ENCODE measurements at regions not wholly inside any gene's neighbourhood (a gene's known extent, or its start where the extent isn't known, plus 50 kb on each side); places are given as distances from the start of the nearest gene placed in this dataset.
"Not testable (repeated sequence)": the region's sequence is repeated elsewhere in the genome, so short reads cannot be mapped to it uniquely, and the experiment has no call there.

- DNase-seq: no peak
- H3K27me3 ChIP-seq (ENCODE audit: control insufficient read depth, insufficient read depth, low read length): no peaks in the 10 kb centered on the region
Observed at GRCh38 chr2:131584380-131584779, 56.7 kb downstream of the CCDC74A start.

DNA sequence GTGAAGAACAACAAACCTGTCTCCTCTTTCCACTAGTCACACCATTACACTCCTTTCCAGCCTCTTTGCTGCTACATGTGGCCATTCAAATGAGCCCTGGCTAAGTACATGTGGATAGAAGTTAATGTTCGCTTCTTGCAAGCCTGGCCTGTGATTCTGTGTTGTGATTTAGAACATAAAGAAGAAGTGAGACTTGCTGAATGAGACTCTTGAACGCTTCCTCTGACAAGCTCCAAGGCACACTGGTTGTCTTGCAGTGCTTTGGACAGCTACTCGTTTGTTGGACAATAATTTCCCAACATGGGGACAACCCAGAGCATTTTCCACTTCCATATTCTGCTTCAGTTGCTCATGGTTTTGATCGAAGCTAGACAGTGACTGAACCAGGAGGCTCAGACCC, 57.3 kb downstream of the CCDC74A start:
- Histone ChIP-seq H3K4me3 (ENCODE audit: insufficient read depth, low read depth, low read length) (no peak overlapping the region), H3K36me3 (replicated peaks; ENCODE audit: control insufficient read depth, insufficient read depth, low read length) (no peaks in the 10 kb centered on the region), H3K27me3 (ENCODE audit: control insufficient read depth, insufficient read depth, low read length) (no peaks in the 10 kb centered on the region)
- no peak for DNase-seq

More at GRCh38 chr2:131584380-131584779, 56.7 kb downstream of the CCDC74A start:
- Histone ChIP-seq H3K4me3 (ENCODE audit: insufficient read depth, low read depth, low read length) (no peak overlapping the region), H3K36me3 (replicated peaks; ENCODE audit: control insufficient read depth, insufficient read depth, low read length) (no peaks in the 10 kb centered on the region)

DNA sequence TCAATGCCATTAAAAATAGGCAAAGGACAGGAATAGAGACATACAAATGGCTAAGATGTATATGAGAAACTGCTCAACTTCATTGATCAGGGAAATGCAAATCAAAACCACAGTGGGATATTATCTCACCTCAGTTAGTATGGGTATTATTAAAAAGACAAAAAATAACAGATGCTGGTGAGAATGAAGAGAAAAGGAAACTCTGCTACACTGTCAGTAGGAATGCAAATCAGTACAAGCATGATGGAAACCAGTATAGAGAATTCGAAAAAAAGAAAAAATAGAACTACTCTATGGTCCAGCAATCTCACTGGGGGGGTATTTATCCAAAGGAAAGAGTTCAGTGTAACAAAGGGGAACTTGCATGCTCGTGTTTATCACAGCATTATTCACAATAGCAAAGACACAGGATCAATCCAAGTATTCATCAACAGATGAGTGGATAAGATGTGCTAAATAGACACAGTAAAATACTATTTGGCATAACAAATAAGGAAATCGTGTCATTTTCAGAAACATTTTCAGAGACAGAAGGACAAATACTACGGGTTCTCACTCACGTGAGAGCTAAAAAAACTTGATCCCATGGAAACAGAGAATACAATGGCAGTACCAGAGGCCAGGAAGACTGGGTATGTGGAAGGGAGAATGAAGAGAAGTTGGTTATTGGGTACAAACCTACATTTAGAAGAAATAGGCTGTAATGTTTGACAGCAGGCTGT, 60.6 kb downstream of the CCDC74A start:
- H3K4me3 ChIP-seq (ENCODE audit: insufficient read depth, low read depth, low read length): no peak overlapping the region
- H3K36me3 ChIP-seq (replicated peaks; ENCODE audit: control insufficient read depth, insufficient read depth, low read length): no peaks in the 10 kb centered on the region
- no peak for DNase-seq
- no peaks in the 10 kb centered on the region for H3K27me3 ChIP-seq (ENCODE audit: control insufficient read depth, insufficient read depth, low read length)

DNA sequence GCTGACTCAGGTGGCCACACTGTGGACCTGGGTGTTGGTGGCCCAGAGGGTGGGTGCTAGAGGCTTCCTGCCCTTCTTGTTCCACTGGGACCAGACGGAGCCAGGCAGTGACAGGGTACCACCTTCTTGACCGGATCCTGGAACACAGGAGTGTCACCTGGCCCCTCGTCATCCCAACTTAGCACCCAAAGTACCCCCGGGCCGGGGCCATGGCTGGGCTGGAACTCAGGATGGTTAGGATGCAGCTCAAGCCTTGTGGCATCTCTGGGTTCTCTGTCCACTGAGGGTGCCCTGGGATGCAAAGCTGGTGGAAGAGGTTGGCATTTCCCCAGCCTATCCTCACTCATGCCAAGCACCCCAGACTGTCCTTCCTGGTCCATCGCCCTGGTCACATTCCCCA, 61.4 kb downstream of the CCDC74A start:
- not testable (repeated sequence) for H3K36me3 ChIP-seq (replicated peaks; ENCODE audit: control insufficient read depth, insufficient read depth, low read length); H3K27me3 ChIP-seq (ENCODE audit: control insufficient read depth, insufficient read depth, low read length); H3K4me3 ChIP-seq (ENCODE audit: insufficient read depth, low read depth, low read length); DNase-seq

DNA sequence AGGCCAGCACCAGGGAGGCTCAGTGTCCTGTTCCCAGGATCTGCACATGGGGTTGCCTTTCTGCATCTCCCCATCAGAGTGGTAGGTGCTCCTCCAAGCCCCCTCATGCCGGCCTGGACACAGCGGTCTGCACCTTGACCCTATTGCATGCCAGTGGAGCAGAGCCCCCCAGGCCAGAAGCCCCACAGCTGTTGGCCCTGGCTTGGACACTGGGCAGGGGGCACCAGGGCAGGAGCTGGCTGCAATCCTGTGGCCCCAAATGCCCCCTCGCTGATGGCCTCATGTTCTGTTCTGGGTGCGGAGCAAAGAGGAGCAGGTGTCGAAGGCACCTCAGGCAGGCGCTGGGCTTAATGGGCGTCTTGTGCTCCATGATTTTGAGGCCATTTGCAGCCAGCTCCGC, 62.7 kb downstream of the CCDC74A start:
- no peak for DNase-seq
- no peaks in the 10 kb centered on the region for H3K27me3 ChIP-seq (ENCODE audit: control insufficient read depth, insufficient read depth, low read length)

DNA sequence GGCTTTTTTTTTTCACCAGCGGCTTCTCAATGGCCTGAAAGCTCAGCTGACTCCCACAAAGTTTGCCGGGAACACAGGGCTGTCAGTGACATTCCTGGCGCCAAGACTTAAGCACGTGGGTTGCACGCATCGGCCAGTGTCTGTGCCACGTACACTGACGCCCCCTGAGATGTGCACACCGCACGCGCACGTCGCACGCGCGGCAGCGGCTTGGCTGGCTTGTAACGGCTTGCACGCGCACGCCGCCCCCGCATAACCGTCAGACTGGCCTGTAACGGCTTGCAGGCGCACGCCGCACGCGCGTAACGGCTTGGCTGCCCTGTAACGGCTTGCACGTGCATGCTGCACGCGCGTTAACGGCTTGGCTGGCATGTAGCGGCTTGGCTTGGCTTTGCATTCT, 63.2 kb downstream of the CCDC74A start:
- H3K4me3 ChIP-seq (ENCODE audit: insufficient read depth, low read depth, low read length): no peak overlapping the region
- no peaks in the 10 kb centered on the region for H3K36me3 ChIP-seq (replicated peaks; ENCODE audit: control insufficient read depth, insufficient read depth, low read length)
- DNase-seq: no peak
- no peaks in the 10 kb centered on the region for H3K27me3 ChIP-seq (ENCODE audit: control insufficient read depth, insufficient read depth, low read length)

More for the DNA sequence above, 62.7 kb downstream of the CCDC74A start:
- no peak overlapping the region for H3K4me3 ChIP-seq (ENCODE audit: insufficient read depth, low read depth, low read length)
- H3K36me3 ChIP-seq (replicated peaks; ENCODE audit: control insufficient read depth, insufficient read depth, low read length): no peaks in the 10 kb centered on the region

DNA sequence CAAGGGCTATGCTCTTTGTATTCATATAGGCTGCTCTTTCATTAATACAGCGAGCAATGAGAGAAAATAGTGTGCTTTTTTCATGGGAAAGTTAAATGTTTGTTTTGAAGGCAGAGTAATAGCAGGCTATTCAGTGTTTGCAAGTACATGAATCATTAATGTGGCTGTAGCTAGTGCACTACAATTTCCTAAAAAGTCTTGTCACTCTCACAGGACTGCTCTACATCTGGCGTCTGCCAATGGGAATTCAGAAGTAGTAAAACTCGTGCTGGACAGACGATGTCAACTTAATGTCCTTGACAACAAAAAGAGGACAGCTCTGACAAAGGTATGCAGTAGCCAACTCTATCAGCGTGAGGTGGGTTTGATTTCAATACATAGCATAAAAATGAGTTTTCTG, 68.9 kb downstream of the CCDC74A start:
- H3K4me3 ChIP-seq (ENCODE audit: insufficient read depth, low read depth, low read length); H3K36me3 ChIP-seq (replicated peaks; ENCODE audit: control insufficient read depth, insufficient read depth, low read length); H3K27me3 ChIP-seq (ENCODE audit: control insufficient read depth, insufficient read depth, low read length); DNase-seq: not testable (repeated sequence)

GRCh38 chr2:131602444-131602843, 74.8 kb downstream of the CCDC74A start:
- not testable (repeated sequence) for H3K27me3 ChIP-seq (ENCODE audit: control insufficient read depth, insufficient read depth, low read length); H3K4me3 ChIP-seq (ENCODE audit: insufficient read depth, low read depth, low read length); DNase-seq; H3K36me3 ChIP-seq (replicated peaks; ENCODE audit: control insufficient read depth, insufficient read depth, low read length)

- not testable (repeated sequence) for H3K27me3 ChIP-seq (ENCODE audit: control insufficient read depth, insufficient read depth, low read length)
Observed at GRCh38 chr2:131604652-131605051, 77.0 kb downstream of the CCDC74A start.

GRCh38 chr2:131606366-131606765, 78.7 kb downstream of the CCDC74A start:
- not testable (repeated sequence) for H3K4me3 ChIP-seq (ENCODE audit: insufficient read depth, low read depth, low read length); H3K36me3 ChIP-seq (replicated peaks; ENCODE audit: control insufficient read depth, insufficient read depth, low read length); H3K27me3 ChIP-seq (ENCODE audit: control insufficient read depth, insufficient read depth, low read length); DNase-seq

More at GRCh38 chr2:131604652-131605051, 77.0 kb downstream of the CCDC74A start:
- not testable (repeated sequence) for H3K4me3 ChIP-seq (ENCODE audit: insufficient read depth, low read depth, low read length); DNase-seq; H3K36me3 ChIP-seq (replicated peaks; ENCODE audit: control insufficient read depth, insufficient read depth, low read length)

DNA sequence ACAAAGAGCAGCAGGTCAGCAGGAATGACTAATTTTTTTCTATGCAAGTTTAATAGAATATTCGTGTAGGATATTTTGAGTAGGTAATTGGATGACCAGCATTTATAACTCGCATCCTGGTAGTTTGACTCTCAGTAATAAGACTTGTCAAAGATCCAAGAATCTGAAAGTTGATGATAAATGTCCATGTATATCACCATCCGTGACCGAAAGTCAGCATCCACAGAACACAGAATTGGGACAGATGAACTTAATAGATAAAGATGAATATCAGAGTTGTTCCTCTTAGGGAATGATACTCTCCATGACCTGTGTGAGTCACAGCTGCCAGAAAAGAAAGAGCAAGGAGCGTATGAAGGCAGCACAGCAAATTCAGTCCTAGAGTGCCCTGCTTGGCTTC, 79.4 kb downstream of the CCDC74A start:
- not testable (repeated sequence) for H3K4me3 ChIP-seq (ENCODE audit: insufficient read depth, low read depth, low read length); H3K36me3 ChIP-seq (replicated peaks; ENCODE audit: control insufficient read depth, insufficient read depth, low read length); DNase-seq; H3K27me3 ChIP-seq (ENCODE audit: control insufficient read depth, insufficient read depth, low read length)

- DNase-seq: not testable (repeated sequence)
Observed at GRCh38 chr2:131614539-131614938, 86.9 kb downstream of the CCDC74A start.

DNA sequence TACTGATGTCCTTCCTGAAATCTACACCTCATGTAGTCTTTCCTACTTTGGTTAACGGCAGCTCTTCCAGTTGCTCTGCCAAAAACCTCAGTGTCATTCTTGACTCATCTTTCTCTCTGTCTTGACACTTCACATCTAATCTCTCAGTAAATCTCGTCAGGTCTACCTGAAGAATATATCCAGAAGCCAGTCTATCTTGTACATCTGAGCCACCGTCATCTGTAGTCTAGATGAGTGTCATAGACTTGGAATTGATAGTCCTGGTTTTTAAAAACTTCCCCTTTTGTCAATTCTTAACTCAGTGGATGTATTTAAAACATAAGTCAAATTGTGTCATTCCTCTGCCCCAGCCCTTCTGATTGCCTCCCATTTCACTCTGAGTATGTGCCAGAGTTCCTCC, 90.6 kb downstream of the CCDC74A start:
- H3K27me3 ChIP-seq (ENCODE audit: control insufficient read depth, insufficient read depth, low read length); H3K4me3 ChIP-seq (ENCODE audit: insufficient read depth, low read depth, low read length); H3K36me3 ChIP-seq (replicated peaks; ENCODE audit: control insufficient read depth, insufficient read depth, low read length); DNase-seq: not testable (repeated sequence)

More at GRCh38 chr2:131614539-131614938, 86.9 kb downstream of the CCDC74A start:
- H3K36me3 ChIP-seq (replicated peaks; ENCODE audit: control insufficient read depth, insufficient read depth, low read length); H3K27me3 ChIP-seq (ENCODE audit: control insufficient read depth, insufficient read depth, low read length); H3K4me3 ChIP-seq (ENCODE audit: insufficient read depth, low read depth, low read length): not testable (repeated sequence)

DNA sequence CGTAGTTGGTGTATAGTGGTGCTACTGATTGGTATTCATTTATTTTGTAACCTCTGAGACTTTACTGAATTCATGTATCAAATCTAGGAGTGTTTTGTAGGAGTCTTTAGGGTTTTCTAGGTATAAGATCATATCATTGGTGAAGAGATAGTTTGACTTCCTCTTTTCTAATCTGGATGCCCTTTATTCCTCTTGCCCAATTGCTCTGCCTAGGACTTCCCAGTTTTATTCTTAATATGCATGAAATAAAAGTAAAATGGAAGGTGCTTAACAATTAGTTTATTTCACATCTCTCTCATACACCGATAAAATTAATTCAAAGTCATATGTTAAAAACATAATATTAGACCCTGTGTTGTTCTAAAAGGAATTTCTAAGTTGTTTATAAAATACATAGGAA, 95.2 kb downstream of the CCDC74A start:
- H3K36me3 ChIP-seq (replicated peaks; ENCODE audit: control insufficient read depth, insufficient read depth, low read length); DNase-seq; H3K27me3 ChIP-seq (ENCODE audit: control insufficient read depth, insufficient read depth, low read length); H3K4me3 ChIP-seq (ENCODE audit: insufficient read depth, low read depth, low read length): not testable (repeated sequence)

DNA sequence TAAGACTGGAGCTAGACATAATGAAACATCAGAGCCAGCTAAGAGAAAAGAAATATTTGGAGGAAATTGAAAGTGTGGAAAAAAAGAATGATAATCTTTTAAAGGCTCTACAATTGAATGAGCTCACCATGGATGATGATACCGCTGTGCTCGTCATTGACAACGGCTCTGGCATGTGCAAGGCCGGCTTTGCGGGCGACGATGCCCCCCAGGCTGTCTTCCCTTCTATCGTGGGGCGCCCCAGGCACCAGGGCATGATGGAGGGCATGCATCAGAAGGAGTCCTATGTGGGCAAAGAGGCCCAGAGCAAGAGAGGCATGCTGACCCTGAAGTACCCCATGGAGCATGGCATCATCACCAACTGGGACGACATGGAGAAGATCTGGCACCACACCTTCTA, 98.3 kb downstream of the CCDC74A start:
- H3K27me3 ChIP-seq (ENCODE audit: control insufficient read depth, insufficient read depth, low read length); H3K4me3 ChIP-seq (ENCODE audit: insufficient read depth, low read depth, low read length); H3K36me3 ChIP-seq (replicated peaks; ENCODE audit: control insufficient read depth, insufficient read depth, low read length); DNase-seq: not testable (repeated sequence)

DNA sequence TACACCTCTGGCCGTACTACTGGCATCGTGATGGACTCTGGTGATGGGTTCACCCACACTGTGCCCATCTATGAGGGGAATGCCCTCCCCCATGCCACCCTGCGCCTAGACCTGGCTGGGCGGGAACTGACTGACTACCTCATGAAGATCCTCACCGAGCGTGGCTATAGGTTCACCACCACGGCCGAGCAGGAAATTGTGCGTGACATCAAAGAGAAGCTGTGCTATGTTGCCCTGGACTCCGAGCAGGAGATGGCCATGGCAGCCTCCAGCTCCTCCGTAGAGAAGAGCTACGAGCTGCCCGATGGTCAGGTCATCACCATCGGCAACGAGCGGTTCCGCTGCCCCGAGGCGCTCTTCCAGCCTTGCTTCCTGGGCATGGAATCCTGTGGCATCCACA, 98.9 kb downstream of the CCDC74A start:
- not testable (repeated sequence) for H3K27me3 ChIP-seq (ENCODE audit: control insufficient read depth, insufficient read depth, low read length); DNase-seq; H3K36me3 ChIP-seq (replicated peaks; ENCODE audit: control insufficient read depth, insufficient read depth, low read length); H3K4me3 ChIP-seq (ENCODE audit: insufficient read depth, low read depth, low read length)
